Mucosa of gallbladder (tissue), 1 donor: ENCODE measurements at regions not wholly inside any gene's neighbourhood (a gene's known extent, or its start where the extent isn't known, plus 50 kb on each side); places are given as distances from the start of the nearest gene placed in this dataset.

Source experiments
- DNase-seq: peaks from one replicate; pipeline ENCODE4 v3.0.0-alpha.2; 2020; ENCODE audit warnings: low spot score
- donor health status: DM: no; HTN: no; CAD: no.

GRCh38 chr2:16173893-16174692 is 233.7 kb downstream of the MYCN start:
- no peak for DNase-seq

- no peak for DNase-seq
Observed at GRCh38 chr2:16172324-16173175, 232.2 kb downstream of the MYCN start.

- DNase-seq = no peak
Observed at GRCh38 chr2:16171425-16171920, 231.1 kb downstream of the MYCN start.

- no peak for DNase-seq
Observed at GRCh38 chr2:16170675-16171424, 230.5 kb downstream of the MYCN start.

GRCh38 chr2:16169381-16169960 is 229.1 kb downstream of the MYCN start:
- no peak for DNase-seq

GRCh38 chr2:16168506-16169264 is 228.3 kb downstream of the MYCN start:
- DNase-seq = peak; percentile 7

- DNase-seq = peak; percentile 1
Observed at GRCh38 chr2:16167870-16168426, 227.6 kb downstream of the MYCN start.

GRCh38 chr2:16167451-16167861 is 227.1 kb downstream of the MYCN start:
- peak; percentile 6 for DNase-seq

DNA sequence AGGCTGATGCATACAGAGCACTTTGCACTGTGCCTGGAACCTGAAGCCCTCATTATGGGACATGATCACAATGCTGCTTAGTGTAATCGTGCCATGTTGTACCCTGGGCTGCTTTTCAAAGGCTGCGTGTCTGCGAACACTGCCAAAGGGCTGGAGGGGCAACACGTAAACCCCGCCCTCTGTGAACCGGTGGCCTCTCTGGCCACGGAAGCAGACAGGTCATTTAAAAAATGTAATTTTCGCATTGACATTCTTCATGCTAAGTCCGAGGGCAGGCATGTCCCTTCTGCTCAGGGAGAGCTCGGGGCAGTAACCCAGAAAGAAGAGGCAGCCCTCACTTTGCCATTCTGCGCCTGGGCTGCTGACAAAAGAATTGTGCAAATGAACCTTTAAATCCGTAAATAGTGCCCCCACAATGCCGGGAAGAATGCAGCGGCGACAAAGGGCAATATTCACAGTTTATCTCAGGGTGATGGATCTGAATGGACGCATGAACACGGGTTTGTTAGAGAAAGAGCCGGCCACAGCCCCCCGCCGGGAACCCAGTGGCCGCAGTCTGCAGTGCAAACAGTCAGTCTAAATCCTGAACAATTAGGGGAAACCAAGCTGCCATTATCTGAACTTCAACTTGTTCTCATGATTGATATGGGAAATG is 226.1 kb downstream of the MYCN start:
- peak; percentile 3 for DNase-seq

DNA sequence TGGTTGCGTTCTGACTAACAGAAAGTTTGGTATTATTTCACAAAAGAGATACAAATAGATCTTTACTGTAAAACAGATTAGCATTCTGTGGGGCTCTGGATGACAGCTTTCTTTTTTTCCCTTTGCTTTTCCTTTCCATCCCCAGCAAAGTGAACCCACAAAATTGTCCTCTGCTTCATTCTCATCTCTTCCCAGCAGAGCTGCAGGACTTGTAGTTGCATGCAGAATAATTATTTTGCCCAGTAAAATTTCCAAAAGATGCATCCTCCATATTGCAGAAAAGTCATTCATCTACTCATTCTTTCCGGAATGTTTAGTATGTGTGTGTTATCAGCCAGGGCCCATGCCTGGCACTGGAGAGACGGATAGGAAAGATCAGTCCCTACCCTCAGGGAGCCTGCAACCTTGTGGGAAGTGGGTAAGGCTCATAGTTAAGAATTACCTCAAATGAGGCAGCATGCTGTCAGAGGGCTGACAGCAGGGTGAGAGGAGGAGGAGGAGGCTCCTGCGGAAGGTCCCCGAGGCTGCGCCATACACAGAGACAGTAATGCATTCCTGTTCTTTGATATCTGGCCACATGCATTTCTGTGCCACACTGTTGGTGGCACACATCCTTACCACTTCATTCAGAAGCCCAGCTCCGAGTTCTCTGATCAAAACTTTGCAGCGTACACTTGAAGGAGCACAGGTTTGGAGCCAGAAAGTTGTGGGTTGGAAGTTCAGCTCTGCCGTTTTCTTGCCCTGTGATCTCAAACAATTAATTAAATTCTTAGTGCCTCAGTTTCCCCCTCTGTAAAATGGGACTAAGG is 225.4 kb downstream of the MYCN start:
- DNase-seq = peak; percentile 2

GRCh38 chr2:16162491-16163040 is 222.2 kb downstream of the MYCN start:
- DNase-seq = peak; percentile 2

DNA sequence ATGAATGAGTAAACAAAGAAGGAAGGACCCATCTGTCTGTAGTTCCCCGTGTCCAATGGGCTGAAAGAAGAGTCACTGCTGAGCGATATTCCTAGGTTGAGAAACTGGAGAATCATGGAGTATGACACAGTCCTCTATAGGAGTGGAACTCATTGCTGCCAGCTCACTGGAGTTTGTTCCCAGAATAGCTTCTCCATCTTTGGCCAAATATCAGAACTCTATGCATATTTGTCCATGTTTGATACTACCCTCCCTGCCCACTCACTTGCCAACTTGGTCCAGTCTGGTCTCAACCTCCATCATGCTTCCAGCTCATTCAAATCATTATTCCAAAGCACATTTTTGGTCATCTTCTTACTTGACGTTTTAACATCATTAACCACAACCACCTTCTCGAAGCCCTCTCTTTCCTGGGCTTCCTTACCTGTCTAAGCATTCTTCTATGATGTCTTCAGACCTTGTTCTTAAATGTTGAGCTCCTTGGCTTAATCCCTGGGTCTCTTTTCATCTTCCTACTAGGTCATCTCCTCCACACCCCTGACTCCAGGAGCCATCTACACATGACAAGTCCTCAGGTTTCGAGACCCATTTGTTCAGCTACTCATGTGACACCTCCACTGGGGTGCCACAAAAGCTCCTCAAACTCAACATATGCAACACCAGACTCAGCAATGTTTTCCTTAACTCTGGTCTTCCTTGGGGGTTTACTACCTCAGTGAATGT is 221.6 kb downstream of the MYCN start:
- peak; percentile 3 for DNase-seq

DNA sequence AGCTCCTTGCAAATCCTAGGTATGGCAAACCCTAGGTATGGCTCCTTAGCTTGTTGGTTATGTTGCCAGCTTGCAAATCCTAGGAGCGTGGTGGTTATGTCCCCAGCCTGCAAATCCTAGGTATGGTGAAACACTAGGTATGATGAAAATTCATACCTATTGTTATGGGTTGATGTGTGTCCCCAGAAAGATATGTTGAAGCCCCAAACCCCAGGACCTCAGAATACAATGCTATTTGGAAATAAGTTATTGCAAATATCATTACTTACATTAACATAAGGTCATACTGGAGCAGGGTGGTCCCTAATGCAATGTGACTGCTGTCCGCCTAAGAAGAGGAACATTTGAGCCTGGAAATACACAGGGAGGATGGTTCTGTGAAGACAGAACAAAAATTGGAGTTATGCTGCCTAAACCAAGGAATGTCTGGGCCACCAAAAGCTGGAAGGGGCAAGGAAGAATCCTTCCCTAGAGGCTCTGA is 220.8 kb downstream of the MYCN start:
- no peak for DNase-seq

DNA sequence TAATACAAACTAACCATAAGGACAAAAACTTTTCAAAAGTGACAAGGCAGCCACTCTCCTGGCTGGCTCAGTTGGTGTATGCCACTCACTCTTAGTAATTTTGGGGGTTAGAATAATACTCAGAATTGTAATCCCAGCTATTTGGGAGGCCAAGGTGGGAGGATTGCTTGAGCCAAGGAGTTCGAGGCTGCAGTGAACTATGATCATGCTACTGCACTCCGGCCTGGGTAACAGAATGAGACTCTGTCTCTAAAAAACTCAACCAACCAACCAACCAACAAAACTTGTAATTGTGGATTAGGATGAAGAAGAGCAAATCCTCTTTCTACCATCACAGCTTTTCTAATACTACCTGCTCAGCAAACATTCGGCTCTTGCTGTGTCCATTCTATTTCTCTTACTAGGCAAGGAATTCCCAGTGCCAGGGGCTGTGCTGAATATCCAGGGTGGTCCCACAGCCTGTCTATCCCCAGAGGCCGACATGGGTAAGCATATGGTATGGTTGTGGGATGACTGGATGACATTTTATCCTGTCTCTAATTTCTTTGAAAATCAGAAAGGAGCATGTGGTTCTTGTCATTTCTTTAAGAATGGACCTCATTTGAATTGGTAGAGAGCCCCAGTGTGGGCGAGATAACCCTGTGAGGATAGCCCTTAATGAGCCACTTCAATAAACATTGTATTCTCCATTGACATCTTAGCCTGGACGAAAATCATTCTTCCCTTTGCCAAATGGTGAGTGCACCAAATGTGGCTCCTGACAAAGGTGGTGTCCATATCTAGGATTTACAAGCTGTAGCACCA is 220.1 kb downstream of the MYCN start:
- peak; percentile 5 for DNase-seq

GRCh38 chr2:16156411-16156810 is 216.1 kb downstream of the MYCN start:
- no peak for DNase-seq

- DNase-seq = no peak
Observed at GRCh38 chr2:16155766-16156165, 215.4 kb downstream of the MYCN start.

DNA sequence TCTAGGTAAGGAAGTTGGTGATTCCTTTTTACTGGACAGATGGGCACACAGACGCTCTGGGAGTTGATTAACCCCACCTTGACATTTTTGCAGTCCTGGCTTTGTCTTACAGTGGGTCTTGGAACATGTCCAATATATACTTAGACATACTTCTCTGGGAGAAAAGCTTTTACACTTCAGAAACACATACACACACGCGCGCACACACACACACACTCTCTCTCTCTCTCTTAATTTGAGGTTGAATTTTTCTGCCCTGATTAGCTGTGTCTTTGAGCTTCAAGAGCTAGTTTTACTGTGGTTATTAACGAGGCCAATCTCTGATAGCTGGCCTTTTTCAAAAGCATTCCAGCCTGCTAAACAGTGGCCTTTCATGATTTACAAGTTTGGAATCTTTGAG is 215.0 kb downstream of the MYCN start:
- no peak for DNase-seq
